ENCODE measurements at regions not wholly inside any gene's neighbourhood (a gene's known extent, or its start where the extent isn't known, plus 50 kb on each side); places are given as distances from the start of the nearest gene placed in this dataset.

- no peak for TF ChIP-seq CTCF (IDR thresholded peaks at IDR 0.05)
- TF ChIP-seq EP300 (IDR thresholded peaks at IDR 0.05) = no peak
These were observed 473.0 kb upstream of the ADGRL2 start for GRCh38 chr1:81327743-81328142.
